IMR-90 (cell line): ENCODE measurements at regions not wholly inside any gene's neighbourhood (a gene's known extent, or its start where the extent isn't known, plus 50 kb on each side); places are given as distances from the start of the nearest gene placed in this dataset.

Experiments used
- ATAC-seq: fragments of 200-7000 bp; cut with Tn5 transposase; 2 replicates; pipeline ENCODE4 v1.9.1; 2020; ENCODE audit warnings: low read depth, mild to moderate bottlenecking, moderate library complexity
- BruUV-seq: library from RNA; stranded (reverse); fragments of 400-500 nt; replicated peaks from 2 replicates; lab custom pipeline; 2021; lab: Mats Ljungman, UMichigan
- CTCF ChIA-PET: fragments of 300-600 bp; formaldehyde crosslinking; extraction: SDS; loops from one replicate; lab custom pipeline; 2021; ENCODE audit warnings: antibody characterized with exemption; lab: Yijun Ruan, JAX
- POLR2A ChIA-PET: fragments of 300-600 bp; sonication (Branson Sonifier 250); formaldehyde crosslinking; loops from one replicate; lab custom pipeline; 2022; ENCODE audit warnings: antibody characterized with exemption; ENCODE audit not compliant: unreplicated experiment; lab: Charles Lee
- DNase-seq: peaks from one replicate; pipeline ENCODE4 v3.0.0; 2013
- H2AFZ ChIP-seq: replicated peaks from 2 replicates; pipeline ENCODE3; 2013; ENCODE audit warnings: low read length, mild to moderate bottlenecking; ENCODE audit not compliant: poor library complexity
- H2AK5ac ChIP-seq: 2 replicates; pipeline ENCODE4 v1.6.1; 2013; ENCODE audit warnings: low read depth, low read length, inconsistent platforms
- H2AK9ac ChIP-seq: replicated peaks from 2 replicates; pipeline ENCODE3; 2013; ENCODE audit warnings: mild to moderate bottlenecking, low read depth, low read length, moderate library complexity; ENCODE audit not compliant: poor library complexity
- H2BK120ac ChIP-seq: 2 replicates; pipeline ENCODE4 v1.6.1; 2013; ENCODE audit warnings: low read depth, low read length, inconsistent platforms
- H2BK15ac ChIP-seq: 3 replicates; pipeline ENCODE4 v1.6.1; 2013; ENCODE audit warnings: low read depth, low read length, inconsistent platforms
- H2BK20ac ChIP-seq: 2 replicates; pipeline ENCODE4 v1.6.1; 2013; ENCODE audit warnings: low read depth, mild to moderate bottlenecking, inconsistent platforms, low read length, moderate library complexity
- H2BK5ac ChIP-seq: 2 replicates; pipeline ENCODE4 v1.6.1; 2013; ENCODE audit warnings: mild to moderate bottlenecking, low read depth, low read length, inconsistent platforms; ENCODE audit not compliant: poor library complexity, severe bottlenecking
- H3K14ac ChIP-seq: replicated peaks from 2 replicates; pipeline ENCODE4 v1.6.1; 2013; ENCODE audit warnings: low read depth, low read length, inconsistent platforms
- H3K18ac ChIP-seq: 2 replicates; pipeline ENCODE4 v1.6.1; 2013; ENCODE audit warnings: low read depth, low read length, control low read depth
- H3K23ac ChIP-seq: 2 replicates; pipeline ENCODE4 v1.6.1; 2013; ENCODE audit warnings: low read depth, low read length, inconsistent platforms
- H3K27ac ChIP-seq: 2 replicates; pipeline ENCODE4 v1.5.1; 2013; ENCODE audit warnings: mild to moderate bottlenecking, control low read depth, low read length; ENCODE audit not compliant: insufficient read depth
- H3K27me3 ChIP-seq: 2 replicates; pipeline ENCODE4 v1.6.1; 2013; ENCODE audit warnings: low read length; ENCODE audit not compliant: control insufficient read depth, insufficient read depth
- H3K36me3 ChIP-seq: 2 replicates; pipeline ENCODE4 v1.6.1; 2013; ENCODE audit warnings: low read length, mixed read lengths; ENCODE audit not compliant: control insufficient read depth, insufficient read depth
- H3K4ac ChIP-seq: 2 replicates; pipeline ENCODE4 v1.6.1; 2013; ENCODE audit warnings: low read depth, low read length, inconsistent platforms
- H3K4me1 ChIP-seq: 2 replicates; pipeline ENCODE4 v1.6.1; 2013; ENCODE audit warnings: low read length, mixed read lengths; ENCODE audit not compliant: control insufficient read depth, insufficient read depth
- H3K4me2 ChIP-seq: 2 replicates; pipeline ENCODE4 v1.6.1; 2013; ENCODE audit warnings: low read depth, mild to moderate bottlenecking, control low read depth, low read length, moderate library complexity
- H3K4me3 ChIP-seq: 2 replicates; pipeline ENCODE4 v1.5.1; 2013; ENCODE audit warnings: low read depth, mild to moderate bottlenecking, control low read depth, low read length, moderate library complexity; ENCODE audit not compliant: insufficient read depth
- H3K56ac ChIP-seq: 2 replicates; pipeline ENCODE4 v1.6.1; 2013; ENCODE audit warnings: low read length, inconsistent platforms; ENCODE audit not compliant: insufficient read depth; ENCODE audit errors: extremely low read depth
- H3K79me1 ChIP-seq, 2 experiments: 2 replicates each; pipeline ENCODE4 v1.6.1; 2013; ENCODE audit warnings: low read length in 2 of 2, inconsistent platforms in 1 of 2, low read depth in 1 of 2
- H3K9ac ChIP-seq: 2 replicates; pipeline ENCODE4 v1.6.1; 2013; ENCODE audit warnings: low read depth, low read length, control low read depth
- H3K9me1 ChIP-seq: 2 replicates; pipeline ENCODE4 v1.6.1; 2013; ENCODE audit warnings: low read length, inconsistent platforms; ENCODE audit not compliant: insufficient read depth
- H3K9me3 ChIP-seq: 2 replicates; pipeline ENCODE4 v1.6.1; 2013; ENCODE audit warnings: low read length; ENCODE audit not compliant: control insufficient read depth, insufficient read depth
- H4K20me1 ChIP-seq: 2 replicates; pipeline ENCODE4 v1.6.1; 2013; ENCODE audit warnings: low read length, inconsistent platforms; ENCODE audit not compliant: insufficient read depth
- H4K5ac ChIP-seq: 2 replicates; pipeline ENCODE4 v1.6.1; 2013; ENCODE audit warnings: mild to moderate bottlenecking, low read depth, low read length, control low read depth
- H4K8ac ChIP-seq, 2 experiments: 2 replicates each; pipeline ENCODE4 v1.6.1; 2013; ENCODE audit warnings: low read depth in 2 of 2, low read length in 2 of 2, control low read depth in 1 of 2, inconsistent platforms in 1 of 2
- H4K91ac ChIP-seq: 2 replicates; pipeline ENCODE4 v1.6.1; 2013; ENCODE audit warnings: low read depth, low read length, inconsistent platforms; ENCODE audit not compliant: insufficient read depth
- CEBPB ChIP-seq: IDR thresholded peaks from 2 replicates; pipeline ENCODE4 v1.6.1; 2012; ENCODE audit warnings: low read depth, low read length, improper control_type of control experiment
- MAFK ChIP-seq: IDR thresholded peaks from 2 replicates; pipeline ENCODE4 v1.6.1; 2012; ENCODE audit warnings: low read depth, low read length, improper control_type of control experiment
- MAZ ChIP-seq: IDR thresholded peaks from 2 replicates; pipeline ENCODE4 v1.6.1; 2012; ENCODE audit warnings: low read depth, mild to moderate bottlenecking, low read length, improper control_type of control experiment, moderate library complexity, borderline replicate concordance
- MXI1 ChIP-seq: IDR thresholded peaks from 2 replicates; pipeline ENCODE4 v1.6.1; 2012; ENCODE audit warnings: low read depth, mild to moderate bottlenecking, low read length, moderate library complexity, borderline replicate concordance
- POLR2A ChIP-seq: IDR thresholded peaks from 2 replicates; pipeline ENCODE4 v1.6.1; 2012; ENCODE audit warnings: mild to moderate bottlenecking, low read depth, low read length
- RAD21 ChIP-seq: IDR thresholded peaks from 2 replicates; pipeline ENCODE4 v1.6.1; 2012; ENCODE audit warnings: low read length, improper control_type of control experiment
- RCOR1 ChIP-seq: IDR thresholded peaks from 2 replicates; pipeline ENCODE4 v1.6.1; 2012; ENCODE audit warnings: mild to moderate bottlenecking, low read length, improper control_type of control experiment; ENCODE audit not compliant: insufficient replicate concordance
- RFX5 ChIP-seq: IDR thresholded peaks from 2 replicates; pipeline ENCODE4 v1.8.0; 2012; ENCODE audit warnings: low read depth, mild to moderate bottlenecking, low read length, moderate library complexity
- WGBS, 2 experiments: methylation state at CpG; one replicate each; pipeline versions ENCODE4 v1.1.5 to v1.1.7; 2013; ENCODE audit warnings: missing lambda C conversion rate in 2 of 2; ENCODE audit not compliant: insufficient read length in 1 of 2; ENCODE audit errors: extremely low coverage in 2 of 2; 5-methylcytosine and 5-hydroxymethylcytosine counted together
- dilution Hi-C: fragments of 300-500 bp; cut with HindIII; formaldehyde crosslinking; loops from one replicate; pipeline ENCODE4 v1.14.3; 2018; ENCODE audit warnings: low sequenced_read_pairs; ENCODE audit not compliant: unreplicated experiment
- in situ Hi-C: fragments of 300-500 bp; cut with MboI; formaldehyde crosslinking; loops from 3 replicates; pipeline ENCODE4 v1.14.3; 2019; ENCODE audit warnings: low sequenced_read_pairs, inconsistent platforms, mixed read lengths
- intact Hi-C: fragments of 100-400 bp; cut with micrococcal nuclease; formaldehyde crosslinking; loops from 2 replicates; pipeline ENCODE4 v1.10.0; 2022

DNA sequence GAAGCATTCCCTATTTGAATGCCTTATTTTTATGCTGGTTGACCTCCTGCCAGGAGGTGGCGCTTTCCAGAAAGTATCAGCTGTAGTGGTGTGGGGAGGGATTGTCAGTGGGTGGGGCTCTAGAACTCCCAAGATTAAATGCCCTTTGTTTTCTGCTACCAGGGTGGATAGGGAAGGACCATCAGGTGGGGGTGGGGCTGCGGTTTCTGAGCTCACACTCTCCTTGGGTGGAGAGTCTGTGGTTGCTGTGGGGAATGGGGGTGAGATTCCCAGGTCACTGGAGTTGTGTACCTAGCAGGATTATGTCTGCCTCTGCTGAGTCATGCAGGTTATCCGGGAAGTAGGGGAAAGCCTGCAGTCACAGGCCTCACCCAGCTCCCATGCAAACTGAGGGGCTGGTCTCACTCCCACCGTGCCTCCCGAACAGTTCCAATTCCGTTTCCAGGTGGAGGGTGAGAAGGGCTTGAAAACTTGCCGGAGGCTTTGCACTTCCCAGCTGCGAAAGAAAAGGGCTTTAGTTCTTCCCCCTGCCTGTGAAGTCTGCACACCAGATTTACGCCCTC, 68.3 kb downstream of the ALG10B start:
- Histone ChIP-seq H4K20me1 (no peaks in the 10 kb centered on the region), H3K23ac (no peak overlapping the region), H3K9me1 (no peaks in the 10 kb centered on the region), H2BK20ac (no peak overlapping the region), H2BK5ac (no peak overlapping the region), H4K91ac (no peak overlapping the region), H3K9me3 (peaks cover 12% of the 10 kb centered on the region), H4K5ac (no peak overlapping the region), H3K9ac (no peak overlapping the region), H2BK15ac (no peak overlapping the region), H4K8ac (no peak overlapping the region), H2BK120ac (no peak overlapping the region), H3K14ac (no peak overlapping the region), H3K79me1 (no peaks in the 10 kb centered on the region), H3K27me3 (no peaks in the 10 kb centered on the region), H3K56ac (no peak overlapping the region), H2AK9ac (no peak overlapping the region), H2AK5ac (no peak overlapping the region), H2AFZ (no peak overlapping the region), H3K4me1 (no peaks in the 10 kb centered on the region), H3K18ac (no peak overlapping the region), H3K36me3 (no peaks in the 10 kb centered on the region), H3K27ac (no peak overlapping the region), H3K4me3 (no peak overlapping the region), H3K4me2 (no peak overlapping the region), H3K4ac (no peak overlapping the region)
- intact Hi-C loops: no loop called here
- ChIA-PET CTCF (no interaction called here), POLR2A (no interaction called here)
- BruUV-seq: no TSS peak
- 57% methylated on average over 1 of the region's 9 CpGs; no CpG with 5 or more reads in 1 of the 2 experiments for WGBS, 2 experiments
- DNase-seq (no peak), ATAC-seq (no peak)
- in situ Hi-C loops: no loop called here
- TF ChIP-seq RAD21 (no peak), MAFK (no peak), RFX5 (no peak), POLR2A (no peak), MAZ (no peak), RCOR1 (no peak), CEBPB (no peak), MXI1 (no peak)
- dilution Hi-C loops: no loop called here
